ENCODE measurements at regions not wholly inside any gene's neighbourhood (a gene's known extent, or its start where the extent isn't known, plus 50 kb on each side); places are given as distances from the start of the nearest gene placed in this dataset.
"Not testable (repeated sequence)": the region's sequence is repeated elsewhere in the genome, so short reads cannot be mapped to it uniquely, and the experiment has no call there.

DNA sequence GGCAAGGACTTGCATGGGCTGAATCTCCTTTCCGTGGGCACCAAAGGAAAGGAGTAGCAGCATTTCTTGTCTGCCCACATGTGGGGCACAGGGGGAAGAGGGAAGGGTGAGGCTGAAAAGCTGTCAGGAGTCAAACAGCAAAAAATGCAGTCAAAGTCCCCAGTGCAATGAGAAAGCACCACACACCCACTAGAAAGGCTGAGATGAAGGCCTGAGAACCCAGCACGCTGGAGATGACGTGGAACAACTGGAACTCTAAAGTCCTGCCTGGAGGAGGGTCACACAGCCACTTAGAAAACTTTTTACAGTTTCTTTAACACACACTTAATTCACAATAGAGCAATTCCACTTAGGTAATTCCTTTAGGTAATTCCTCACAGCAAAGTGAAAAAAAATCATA, 94.6 kb upstream of the IGFBPL1 start:
- no peak for DNase-seq (ENCODE audit: low read depth)

DNA sequence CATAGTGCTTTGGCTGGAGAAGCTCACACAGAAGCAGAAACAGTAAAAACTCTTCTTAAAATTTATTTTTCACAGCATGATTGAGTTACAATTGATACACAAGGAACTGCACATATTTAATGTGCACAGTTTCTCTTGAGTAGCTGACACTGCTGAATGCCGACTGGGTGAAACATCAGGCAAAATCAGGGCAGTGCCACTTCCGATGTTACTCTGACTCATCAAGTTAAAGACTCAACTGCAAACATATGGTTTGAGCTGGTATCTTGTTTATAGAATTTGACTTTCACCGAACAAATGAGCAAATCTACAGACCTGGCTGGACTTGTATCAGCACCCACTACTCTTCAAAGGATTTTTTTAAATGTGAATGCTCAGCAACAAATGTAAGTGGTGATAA, 92.0 kb upstream of the IGFBPL1 start:
- DNase-seq (ENCODE audit: low read depth), result peak; percentile 52

DNA sequence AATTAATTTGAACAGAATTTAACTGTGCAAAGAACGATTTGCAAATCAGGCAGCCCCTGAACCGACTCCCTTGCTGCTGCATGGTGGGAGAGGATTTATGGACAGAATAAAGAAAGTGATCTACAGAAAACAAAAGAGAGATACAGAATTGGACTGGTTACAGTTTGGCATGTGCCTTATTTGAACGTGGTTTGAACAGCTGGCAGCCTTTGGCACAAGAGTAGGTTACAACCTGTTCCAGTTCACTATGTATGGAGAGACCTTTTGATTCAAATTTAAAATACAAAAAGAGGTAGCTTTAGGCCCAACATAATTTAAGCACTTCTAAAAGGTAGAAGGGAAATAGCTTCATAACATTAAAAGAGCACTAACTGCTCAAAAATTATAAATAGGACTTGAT, 90.8 kb upstream of the IGFBPL1 start:
- not testable (repeated sequence) for DNase-seq (ENCODE audit: low read depth)

GRCh38 chr9:38510340-38510739, 86.1 kb upstream of the IGFBPL1 start:
- not testable (repeated sequence) for DNase-seq (ENCODE audit: low read depth)

GRCh38 chr9:38507587-38507986, 83.3 kb upstream of the IGFBPL1 start:
- no peak for DNase-seq (ENCODE audit: low read depth)

DNA sequence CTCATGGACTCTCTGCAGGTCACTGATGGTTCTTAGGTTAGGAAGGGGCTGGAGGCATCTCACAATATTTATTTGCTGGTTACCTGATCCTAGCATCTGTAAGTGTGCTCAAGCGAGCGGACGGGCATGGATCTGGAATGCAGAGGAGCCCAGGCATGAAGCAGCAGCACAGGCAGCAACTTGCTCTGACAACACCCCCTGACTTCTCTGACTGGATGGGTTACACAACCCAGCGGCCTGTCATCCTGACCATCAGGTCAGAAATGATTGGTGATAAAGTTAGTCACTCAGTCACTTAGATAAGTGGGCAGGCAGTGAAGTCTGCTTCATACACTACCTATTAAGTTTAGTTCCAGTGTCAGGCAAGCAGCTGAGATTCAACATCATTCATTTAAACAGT, 75.9 kb upstream of the IGFBPL1 start:
- not testable (repeated sequence) for DNase-seq (ENCODE audit: low read depth)

- DNase-seq (ENCODE audit: low read depth), result not testable (repeated sequence)
Measured at GRCh38 chr9:38498551-38498950, 74.3 kb upstream of the IGFBPL1 start.

DNA sequence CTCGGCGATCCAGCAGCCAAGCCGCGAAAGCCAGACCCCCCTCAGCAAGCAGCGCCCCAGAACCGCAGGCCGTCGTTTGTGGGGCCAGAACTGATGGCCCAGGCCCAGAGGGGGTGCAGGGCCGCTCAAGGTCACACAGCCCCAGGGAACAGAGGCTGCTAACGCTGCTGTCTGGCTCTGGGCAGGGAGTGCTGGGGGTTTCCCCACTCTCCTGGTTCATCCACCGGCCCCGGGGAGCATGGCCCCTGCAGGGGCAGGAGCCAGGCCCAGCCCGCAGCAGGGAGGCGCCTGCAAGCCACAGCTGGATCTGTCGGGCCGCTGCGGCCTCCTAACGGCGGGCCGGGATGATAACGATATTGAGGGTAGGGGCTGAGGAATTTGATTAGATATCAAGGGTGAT, 64.8 kb upstream of the IGFBPL1 start:
- no peak for DNase-seq (ENCODE audit: low read depth)

GRCh38 chr9:38488156-38488698, 64.0 kb upstream of the IGFBPL1 start:
- no peak for DNase-seq (ENCODE audit: low read depth)

DNA sequence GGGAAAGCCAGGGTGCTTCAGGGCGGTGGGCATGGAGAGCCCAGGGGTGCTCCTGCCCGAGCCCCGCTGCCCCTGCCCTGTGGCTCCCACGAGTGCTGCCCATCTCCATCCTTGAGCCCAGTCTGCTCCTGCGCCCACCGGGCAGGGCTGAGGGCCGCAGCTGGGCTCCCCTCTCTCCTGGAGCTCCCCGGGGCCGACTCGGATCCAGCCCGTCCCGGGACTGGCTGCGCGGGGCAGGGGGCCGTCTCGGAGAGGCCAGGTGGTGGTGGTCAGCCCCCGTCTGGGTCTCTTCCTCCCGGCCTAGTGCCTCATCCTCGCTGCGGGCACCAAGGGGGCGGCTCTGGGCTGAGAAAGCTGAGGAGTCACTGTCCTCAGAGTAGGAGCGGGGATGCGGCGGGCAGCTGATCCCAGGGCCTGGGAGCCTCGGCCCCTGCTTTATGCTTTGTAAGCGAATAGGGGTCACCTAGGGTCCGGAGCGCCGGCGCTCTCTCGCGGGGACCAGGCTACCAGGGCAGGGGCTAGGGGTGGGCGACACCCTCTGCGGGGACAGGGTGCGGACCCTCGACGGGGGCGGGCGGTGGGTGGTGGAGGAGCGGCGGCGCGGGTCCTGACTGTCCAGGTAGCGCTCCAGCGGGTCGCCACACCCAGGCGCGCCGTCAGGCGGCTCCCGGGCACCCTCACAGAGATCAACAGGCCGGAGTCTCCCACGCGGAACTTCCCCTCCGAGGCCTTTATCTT, 63.3 kb upstream of the IGFBPL1 start:
- DNase-seq (ENCODE audit: low read depth), result not testable (repeated sequence)

GRCh38 chr9:38486837-38487236, 62.6 kb upstream of the IGFBPL1 start:
- DNase-seq (ENCODE audit: low read depth), result no peak

DNA sequence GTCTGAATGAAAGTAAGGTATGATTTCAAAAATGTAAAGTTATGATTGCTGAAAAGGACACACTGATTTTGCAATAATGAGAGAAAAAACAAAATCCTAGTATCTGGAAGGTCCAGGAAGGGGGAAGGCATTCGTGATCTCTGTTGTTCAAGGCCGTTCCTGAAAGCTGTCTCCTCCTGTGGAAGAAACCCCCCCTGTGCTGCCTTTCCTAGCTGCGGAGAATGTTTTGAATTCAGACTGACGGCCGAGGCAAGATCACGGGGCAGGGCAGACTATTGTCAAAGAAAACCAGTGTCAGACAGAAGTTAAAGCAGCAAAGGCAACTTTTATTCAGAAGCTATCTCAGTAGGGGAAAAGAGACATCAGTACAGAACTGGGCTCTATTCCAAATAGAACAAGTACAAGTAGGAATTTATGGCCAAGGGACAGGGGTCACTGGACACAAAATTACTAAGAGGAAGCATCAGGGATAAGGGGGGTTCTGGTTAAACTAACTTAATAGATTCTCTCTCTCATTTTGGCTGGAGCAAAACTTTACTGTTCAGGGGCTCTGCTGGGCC, 61.9 kb upstream of the IGFBPL1 start:
- no peak for DNase-seq (ENCODE audit: low read depth)

DNA sequence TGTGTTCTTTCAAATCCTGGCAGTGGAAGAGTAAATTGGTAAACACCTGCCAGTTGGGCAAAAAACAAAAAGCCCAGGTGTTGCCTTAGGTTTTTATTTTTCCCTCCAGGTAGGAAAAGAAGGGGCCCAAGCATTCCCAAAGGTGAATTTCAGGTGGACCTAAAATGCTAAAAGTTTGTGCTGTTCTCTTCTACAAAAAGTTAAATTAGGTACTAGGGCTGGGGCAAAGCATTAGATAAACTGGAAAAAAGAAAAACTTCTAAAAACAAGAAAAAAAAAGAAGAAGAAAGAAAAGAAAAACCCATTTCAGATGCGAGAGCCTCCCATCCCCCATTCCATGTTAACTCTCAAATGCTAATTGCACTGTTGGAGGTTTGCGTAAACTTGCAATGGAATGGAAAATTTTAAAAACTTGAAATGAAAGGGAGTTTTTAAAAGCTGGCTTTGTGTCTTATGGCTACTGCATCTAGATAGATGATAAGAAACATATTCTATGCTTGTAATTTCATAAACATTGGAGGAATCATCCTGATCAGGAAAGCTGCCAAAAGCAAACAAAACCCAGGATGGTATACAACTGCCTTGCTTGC, 59.9 kb upstream of the IGFBPL1 start:
- not testable (repeated sequence) for DNase-seq (ENCODE audit: low read depth)

- DNase-seq (ENCODE audit: low read depth), result no peak
Measured at GRCh38 chr9:38482918-38483592, 58.8 kb upstream of the IGFBPL1 start.

GRCh38 chr9:38478211-38478610, 54.0 kb upstream of the IGFBPL1 start:
- DNase-seq (ENCODE audit: low read depth), result no peak

DNA sequence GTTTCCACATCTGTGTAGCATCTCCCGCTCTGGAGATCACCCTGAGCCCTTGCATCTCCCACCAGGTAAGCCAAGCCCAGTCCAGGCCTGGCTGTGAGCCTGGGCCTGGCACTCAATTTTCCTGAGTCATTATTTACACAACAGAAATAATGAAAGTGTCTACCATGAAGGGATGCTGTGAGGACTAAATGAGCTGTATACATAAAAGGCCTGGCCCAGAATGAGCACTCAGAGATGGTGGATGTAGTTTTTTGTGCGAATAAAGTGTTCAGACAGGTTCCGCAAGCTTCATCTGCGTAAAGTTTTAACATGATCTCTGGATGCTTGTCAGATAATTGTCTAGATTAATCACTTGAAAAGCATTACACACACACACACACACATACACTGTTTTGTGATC, 50.2 kb upstream of the IGFBPL1 start:
- DNase-seq (ENCODE audit: low read depth), result not testable (repeated sequence)
